ENCODE measurements at regions not wholly inside any gene's neighbourhood (a gene's known extent, or its start where the extent isn't known, plus 50 kb on each side); places are given as distances from the start of the nearest gene placed in this dataset.

GRCh38 chrX:115940888-115941332 is 229.6 kb upstream of the AGTR2 start:
- ATAC-seq, result peak; percentile 98

GRCh38 chrX:115941388-115941787 is 229.2 kb upstream of the AGTR2 start:
- TF ChIP-seq ARNTL (CRISPR knock-in tag; IDR thresholded peaks at IDR 0.05; ENCODE audit: borderline replicate concordance, low read depth) (no peak), TCF4 (CRISPR knock-in tag; IDR thresholded peaks at IDR 0.05; ENCODE audit: borderline replicate concordance) (no peak), OSR1 (CRISPR knock-in tag; IDR thresholded peaks at IDR 0.05) (no peak), ZNF565 (CRISPR knock-in tag; conservative IDR thresholded peaks at IDR 0.05; ENCODE audit: low read depth) (no peak), TOX (CRISPR knock-in tag; IDR thresholded peaks at IDR 0.05; ENCODE audit: borderline replicate concordance) (no peak), CREB5 (CRISPR knock-in tag; IDR thresholded peaks at IDR 0.05; ENCODE audit: low read depth) (no peak), ZFP3 (CRISPR knock-in tag; IDR thresholded peaks at IDR 0.05) (no peak), SNAI2 (CRISPR knock-in tag; IDR thresholded peaks at IDR 0.05) (no peak), RARB (CRISPR knock-in tag; IDR thresholded peaks at IDR 0.05) (no peak), GLIS3 (CRISPR knock-in tag; IDR thresholded peaks at IDR 0.05) (no peak), CSRNP3 (CRISPR knock-in tag; IDR thresholded peaks at IDR 0.05) (no peak), ZC3H10 (CRISPR knock-in tag; IDR thresholded peaks at IDR 0.05) (no peak), PATZ1 (CRISPR knock-in tag; IDR thresholded peaks at IDR 0.05; ENCODE audit: borderline replicate concordance) (no peak), PPARA (CRISPR knock-in tag; IDR thresholded peaks at IDR 0.05; ENCODE audit: borderline replicate concordance) (no peak), POU6F1 (CRISPR knock-in tag; IDR thresholded peaks at IDR 0.05; ENCODE audit: borderline replicate concordance, low read depth) (no peak), TSHZ2 (CRISPR knock-in tag; IDR thresholded peaks at IDR 0.05) (no peak), ZNF70 (CRISPR knock-in tag; IDR thresholded peaks at IDR 0.05) (no peak), ISL1 (CRISPR knock-in tag; IDR thresholded peaks at IDR 0.05) (no peak), ZNF8 (CRISPR knock-in tag; IDR thresholded peaks at IDR 0.05) (no peak), BACH2 (CRISPR knock-in tag; IDR thresholded peaks at IDR 0.05; ENCODE audit: borderline replicate concordance) (no peak)
- no peak for ATAC-seq

More at GRCh38 chrX:115940888-115941332, 229.6 kb upstream of the AGTR2 start:
- peak; percentile 85 for TF ChIP-seq ZNF8 (CRISPR knock-in tag; IDR thresholded peaks at IDR 0.05)
- no peak for TF ChIP-seq ARNTL (CRISPR knock-in tag; IDR thresholded peaks at IDR 0.05; ENCODE audit: borderline replicate concordance, low read depth)

GRCh38 chrX:115946059-115946458 is 224.5 kb upstream of the AGTR2 start:
- no peak for ATAC-seq
- TF ChIP-seq CSRNP3 (CRISPR knock-in tag; IDR thresholded peaks at IDR 0.05), result no peak
